Neural cell (in vitro differentiated cells): ENCODE measurements at regions not wholly inside any gene's neighbourhood (a gene's known extent, or its start where the extent isn't known, plus 50 kb on each side); places are given as distances from the start of the nearest gene placed in this dataset.

Experiments used
- H2AFZ ChIP-seq: fragments of 200-600, 300-800 bp; sonication (generic), shearing (Covaris generic); 2 replicates; pipeline ENCODE4 v1.6.0; 2014; ENCODE audit warnings: low read depth, mild to moderate bottlenecking, antibody characterized with exemption, low read length, moderate library complexity
- H3F3A ChIP-seq: fragments of 200-600 bp; shearing (Covaris generic); 2 replicates; pipeline ENCODE4 v1.6.1; 2016; ENCODE audit warnings: mild to moderate bottlenecking, moderate library complexity, mixed read lengths, antibody characterized with exemption, low read length; ENCODE audit not compliant: insufficient read depth, poor library complexity, severe bottlenecking
- H3K27ac ChIP-seq: fragments of 200-600, 300-800 bp; sonication (generic), shearing (Covaris generic); 2 replicates; pipeline ENCODE4 v1.5.1; 2014; ENCODE audit warnings: mild to moderate bottlenecking, low read length, moderate library complexity
- H3K27me3 ChIP-seq: fragments of 300-800, 200-600 bp; sonication (generic), shearing (Covaris generic); 2 replicates; pipeline ENCODE4 v1.6.0; 2014; ENCODE audit warnings: mild to moderate bottlenecking, low read depth, low read length, moderate library complexity; ENCODE audit not compliant: insufficient read depth
- H3K36me3 ChIP-seq: fragments of 300-800, 200-600 bp; sonication (generic), shearing (Covaris generic); 2 replicates; pipeline ENCODE4 v1.5.1; 2014; ENCODE audit warnings: mild to moderate bottlenecking, antibody characterized with exemption, low read length, moderate library complexity; ENCODE audit not compliant: insufficient read depth
- H3K4me2 ChIP-seq: fragments of 300-800, 200-600 bp; sonication (generic), shearing (Covaris generic); 2 replicates; pipeline ENCODE4 v1.6.0; 2014; ENCODE audit warnings: mild to moderate bottlenecking, low read length
- H3K4me3 ChIP-seq: fragments of 300-800, 200-600 bp; sonication (generic), shearing (Covaris generic); 2 replicates; pipeline ENCODE4 v1.5.1; 2014; ENCODE audit warnings: mild to moderate bottlenecking, low read length, moderate library complexity
- H3K79me2 ChIP-seq: fragments of 200-600 bp; shearing (Covaris generic); replicated peaks from 2 replicates; pipeline ENCODE4 v1.6.0; 2014; ENCODE audit warnings: mild to moderate bottlenecking, low read length, moderate library complexity; ENCODE audit not compliant: insufficient read depth
- H3K9ac ChIP-seq: fragments of 300-800, 200-600 bp; sonication (generic), shearing (Covaris generic); 2 replicates; pipeline ENCODE4 v1.6.1; 2016; ENCODE audit warnings: mild to moderate bottlenecking, low read length, mixed read lengths
- H3K9me2 ChIP-seq: fragments of 200-600 bp; shearing (Covaris generic); 2 replicates; pipeline ENCODE4 v1.6.1; 2016; ENCODE audit warnings: mild to moderate bottlenecking, low read length, mixed read lengths; ENCODE audit not compliant: insufficient read depth
- H3K9me3 ChIP-seq: fragments of 200-600, 300-800 bp; sonication (generic), shearing (Covaris generic); 2 replicates; pipeline ENCODE4 v1.6.1; 2016; ENCODE audit warnings: mild to moderate bottlenecking, mixed run types, low read length, moderate library complexity, mixed read lengths
- H4K20me1 ChIP-seq: fragments of 200-600 bp; shearing (Covaris generic); 2 replicates; pipeline ENCODE4 v1.6.1; 2016; ENCODE audit warnings: mild to moderate bottlenecking, mixed run types; ENCODE audit not compliant: insufficient read depth
- CTCF ChIP-seq: fragments of 450-650 bp; IDR thresholded peaks from 2 replicates; pipeline ENCODE4 v1.5.1; 2014; ENCODE audit warnings: antibody characterized with exemption, mild to moderate bottlenecking, moderate library complexity; ENCODE audit not compliant: poor library complexity, severe bottlenecking
- EP300 ChIP-seq: fragments of 450-650 bp; conservative IDR thresholded peaks from 2 replicates; pipeline ENCODE4 v1.6.1; 2014; ENCODE audit warnings: antibody characterized with exemption, mild to moderate bottlenecking, moderate library complexity; ENCODE audit not compliant: poor library complexity, severe bottlenecking
- EZH2 ChIP-seq: fragments of 200-600, 300-800 bp; shearing (Covaris generic), sonication (generic); IDR thresholded peaks from 2 replicates; pipeline ENCODE4 v1.6.1; 2014; ENCODE audit warnings: antibody characterized with exemption, low read length, borderline replicate concordance, mild to moderate bottlenecking; ENCODE audit not compliant: insufficient read depth, poor library complexity, severe bottlenecking
- MXI1 ChIP-seq: fragments of 450-650 bp; conservative IDR thresholded peaks from 2 replicates; pipeline ENCODE4 v1.6.1; 2014; ENCODE audit warnings: antibody characterized with exemption, mild to moderate bottlenecking; ENCODE audit not compliant: poor library complexity, severe bottlenecking
- POLR2AphosphoS5 ChIP-seq: IDR thresholded peaks from 2 replicates; pipeline ENCODE4 v1.6.1; 2012
- RAD21 ChIP-seq: fragments of 450-650 bp; conservative IDR thresholded peaks from 2 replicates; pipeline ENCODE4 v1.6.1; 2014; ENCODE audit warnings: antibody characterized with exemption, mild to moderate bottlenecking, moderate library complexity
- REST ChIP-seq: IDR thresholded peaks from 2 replicates; pipeline ENCODE4 v1.6.1; 2012; ENCODE audit warnings: borderline replicate concordance
- SMC3 ChIP-seq: fragments of 450-650 bp; conservative IDR thresholded peaks from 2 replicates; pipeline ENCODE4 v1.6.1; 2014; ENCODE audit warnings: antibody characterized with exemption, mild to moderate bottlenecking, moderate library complexity; ENCODE audit not compliant: poor library complexity
- TAF1 ChIP-seq: IDR thresholded peaks from 2 replicates; pipeline ENCODE4 v1.6.1; 2012; ENCODE audit warnings: low read depth

GRCh38 chrX:30156009-30156408 lies 59.4 kb upstream of the MAGEB2 start:
- Histone ChIP-seq H3K27ac (no peak overlapping the region), H3K27me3 (no peaks in the 10 kb centered on the region), H2AFZ (no peak overlapping the region), H3K9me2 (no peaks in the 10 kb centered on the region), H3K9me3 (no peaks in the 10 kb centered on the region), H3K4me2 (no peak overlapping the region), H3K36me3 (no peaks in the 10 kb centered on the region), H3F3A (no peaks in the 10 kb centered on the region), H3K9ac (no peak overlapping the region), H3K4me3 (no peak overlapping the region), H4K20me1 (no peaks in the 10 kb centered on the region), H3K79me2 (no peaks in the 10 kb centered on the region)
- TF ChIP-seq EZH2 (no peak), EP300 (no peak), SMC3 (no peak), REST (no peak), TAF1 (no peak), RAD21 (no peak), POLR2AphosphoS5 (no peak), MXI1 (no peak), CTCF (no peak)

- no peak overlapping the region for H3K4me2 ChIP-seq
These were observed 58.3 kb upstream of the MAGEB2 start for GRCh38 chrX:30156880-30157560.

More at GRCh38 chrX:30156880-30157560, 58.3 kb upstream of the MAGEB2 start:
- H4K20me1 ChIP-seq = no peaks in the 10 kb centered on the region
- no peaks in the 10 kb centered on the region for H3F3A ChIP-seq
- H3K27me3 ChIP-seq = no peaks in the 10 kb centered on the region
- H2AFZ ChIP-seq = no peak overlapping the region
- H3K9me2 ChIP-seq = no peaks in the 10 kb centered on the region
- no peak overlapping the region for H3K27ac ChIP-seq
- no peaks in the 10 kb centered on the region for H3K79me2 ChIP-seq
- no peaks in the 10 kb centered on the region for H3K36me3 ChIP-seq
- no peak overlapping the region for H3K9ac ChIP-seq
- no peaks in the 10 kb centered on the region for H3K9me3 ChIP-seq
- no peak overlapping the region for H3K4me3 ChIP-seq
- TF ChIP-seq SMC3 = no peak
- no peak for TF ChIP-seq MXI1
- no peak for TF ChIP-seq EP300
- no peak for TF ChIP-seq TAF1
- TF ChIP-seq RAD21 = no peak
- no peak for TF ChIP-seq EZH2
- no peak for TF ChIP-seq CTCF
- no peak for TF ChIP-seq REST
- no peak for TF ChIP-seq POLR2AphosphoS5
